Bronchial epithelial cell (primary cell): ENCODE measurements at regions not wholly inside any gene's neighbourhood (a gene's known extent, or its start where the extent isn't known, plus 50 kb on each side); places are given as distances from the start of the nearest gene placed in this dataset.
"Not testable (repeated sequence)": the region's sequence is repeated elsewhere in the genome, so short reads cannot be mapped to it uniquely, and the experiment has no call there.

Experiments
- DNase-seq: peaks from one replicate; pipeline ENCODE4 v3.0.0-alpha.2; 2010; ENCODE audit warnings: low read depth
- FAIRE-seq: peaks from 2 replicates; lab custom pipeline; 2011; peaks lifted over from hg19 to GRCh38; lab: Jason Lieb, UNC
- H3K27me3 ChIP-seq: 2 replicates; pipeline ENCODE4 v1.5.1; 2011; ENCODE audit warnings: low read length; ENCODE audit not compliant: control insufficient read depth, insufficient read depth
- H3K36me3 ChIP-seq: 2 replicates; pipeline ENCODE4 v1.5.1; 2011; ENCODE audit warnings: low read length; ENCODE audit not compliant: control insufficient read depth, insufficient read depth
- H3K4me3 ChIP-seq: 2 replicates; pipeline ENCODE4 v1.5.1; 2011; ENCODE audit warnings: mild to moderate bottlenecking, low read depth, low read length, control low read depth
- CTCF ChIP-seq: IDR thresholded peaks from 2 replicates; pipeline ENCODE4 v1.5.1; 2011; ENCODE audit warnings: mild to moderate bottlenecking, moderate library complexity, low read length, control low read depth, inconsistent platforms; ENCODE audit not compliant: insufficient read depth, severe bottlenecking

- TF ChIP-seq CTCF, result no peak
- FAIRE-seq (no peak), DNase-seq (no peak)
These were observed 635.2 kb upstream of the SPANXN1 start for GRCh38 chrX:144612076-144612475.

GRCh38 chrX:144616317-144616716 is 631.0 kb upstream of the SPANXN1 start:
- DNase-seq (peak; percentile 4), FAIRE-seq (no peak)
- TF ChIP-seq CTCF, result no peak
- H3K4me3 ChIP-seq, result no peak overlapping the region
- no peaks in the 10 kb centered on the region for H3K36me3 ChIP-seq
- H3K27me3 ChIP-seq, result no peaks in the 10 kb centered on the region

More at GRCh38 chrX:144612076-144612475, 635.2 kb upstream of the SPANXN1 start:
- Histone ChIP-seq H3K4me3 (no peak overlapping the region), H3K36me3 (no peaks in the 10 kb centered on the region), H3K27me3 (no peaks in the 10 kb centered on the region)

GRCh38 chrX:144627947-144628346 is 619.4 kb upstream of the SPANXN1 start:
- Histone ChIP-seq H3K36me3 (no peaks in the 10 kb centered on the region), H3K4me3 (no peak overlapping the region), H3K27me3 (no peaks in the 10 kb centered on the region)
- no peak for TF ChIP-seq CTCF
- no peak for DNase-seq
- FAIRE-seq, result no peak

- not testable (repeated sequence) for H3K4me3 ChIP-seq, H3K36me3 ChIP-seq, FAIRE-seq, H3K27me3 ChIP-seq, DNase-seq
These were observed 612.9 kb upstream of the SPANXN1 start for GRCh38 chrX:144634451-144634850.

- FAIRE-seq, result no peak
- Histone ChIP-seq H3K27me3 (no peaks in the 10 kb centered on the region), H3K36me3 (no peaks in the 10 kb centered on the region)
These were observed 609.6 kb upstream of the SPANXN1 start for GRCh38 chrX:144637731-144638130.

GRCh38 chrX:144648788-144649187 is 598.5 kb upstream of the SPANXN1 start:
- no peak for TF ChIP-seq CTCF
- no peak overlapping the region for H3K4me3 ChIP-seq
- FAIRE-seq (no peak), DNase-seq (no peak)
- H3K36me3 ChIP-seq, result no peaks in the 10 kb centered on the region
- H3K27me3 ChIP-seq, result no peaks in the 10 kb centered on the region

More at GRCh38 chrX:144637731-144638130, 609.6 kb upstream of the SPANXN1 start:
- DNase-seq, result no peak
- TF ChIP-seq CTCF, result no peak
- H3K4me3 ChIP-seq, result no peak overlapping the region
